ENCODE measurements at regions not wholly inside any gene's neighbourhood (a gene's known extent, or its start where the extent isn't known, plus 50 kb on each side); places are given as distances from the start of the nearest gene placed in this dataset.

DNA sequence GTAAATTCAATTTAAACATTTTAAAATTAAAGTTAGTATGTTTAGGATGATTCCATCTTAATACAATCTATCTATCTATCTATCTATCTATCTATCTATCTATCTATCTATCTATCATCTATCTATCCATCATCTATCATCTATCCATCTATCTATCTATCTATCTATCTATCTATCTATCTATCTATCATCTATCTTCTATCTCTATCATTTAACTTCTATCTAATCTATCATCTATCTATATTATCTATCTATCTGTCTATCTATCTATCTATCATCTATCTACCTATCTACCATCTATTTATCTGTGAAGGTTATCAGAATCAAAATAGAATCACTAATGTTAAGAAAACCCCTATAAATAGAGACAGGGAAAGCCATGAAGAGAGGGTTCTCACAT, 78.3 kb downstream of the RAMP3 start:
- no peak for DNase-seq

DNA sequence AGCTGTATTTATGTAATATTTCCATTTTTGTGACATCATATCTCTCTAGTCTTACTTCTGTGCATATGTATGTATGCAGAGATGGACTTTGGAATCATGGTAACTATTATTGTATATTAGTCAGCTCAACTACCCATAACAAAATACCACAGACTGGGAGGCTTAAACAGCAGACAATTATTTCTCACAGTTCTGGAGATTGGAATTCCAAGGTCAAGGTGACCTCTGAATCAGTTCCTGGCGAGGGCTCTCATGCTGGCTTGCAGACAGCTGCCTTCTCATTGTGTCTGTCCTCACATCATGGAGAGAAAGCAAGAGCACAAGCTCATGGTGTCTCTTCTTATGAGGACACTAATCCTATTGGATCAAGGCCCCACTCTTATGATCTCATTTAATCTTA, 79.1 kb downstream of the RAMP3 start:
- DNase-seq = no peak

DNA sequence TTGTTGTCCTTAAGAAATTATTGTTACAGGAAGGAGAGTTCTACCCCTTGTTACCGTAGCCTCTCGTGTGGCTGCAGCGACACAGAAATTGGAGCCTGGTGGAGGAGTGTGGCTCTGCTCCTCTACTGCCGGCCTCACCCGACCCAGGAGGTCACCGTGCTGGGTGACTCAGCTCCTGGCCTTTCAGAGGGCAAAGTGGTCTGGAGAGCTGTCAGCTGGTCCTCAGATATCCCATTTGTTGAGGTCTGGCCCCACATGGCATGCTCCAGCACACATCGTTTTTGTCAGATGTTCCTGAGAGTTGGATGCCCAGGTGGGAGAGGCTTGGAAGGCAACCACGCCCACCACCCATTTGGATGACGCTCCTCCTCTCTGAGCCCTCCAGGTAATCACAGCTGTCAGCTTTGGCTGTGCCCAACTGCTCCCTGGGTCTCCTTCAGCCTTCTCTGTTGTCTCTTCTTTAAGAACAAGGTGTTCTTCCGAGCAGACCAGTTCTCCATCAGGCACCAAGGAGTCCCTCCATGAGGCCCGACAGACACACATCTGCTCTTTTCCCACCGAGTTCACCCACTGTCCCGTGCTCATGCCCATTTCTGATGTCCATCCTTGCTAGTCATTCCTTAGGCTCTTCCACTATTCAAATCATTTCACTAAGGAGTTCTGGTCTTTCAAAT, 80.3 kb downstream of the RAMP3 start:
- DNase-seq = no peak

DNA sequence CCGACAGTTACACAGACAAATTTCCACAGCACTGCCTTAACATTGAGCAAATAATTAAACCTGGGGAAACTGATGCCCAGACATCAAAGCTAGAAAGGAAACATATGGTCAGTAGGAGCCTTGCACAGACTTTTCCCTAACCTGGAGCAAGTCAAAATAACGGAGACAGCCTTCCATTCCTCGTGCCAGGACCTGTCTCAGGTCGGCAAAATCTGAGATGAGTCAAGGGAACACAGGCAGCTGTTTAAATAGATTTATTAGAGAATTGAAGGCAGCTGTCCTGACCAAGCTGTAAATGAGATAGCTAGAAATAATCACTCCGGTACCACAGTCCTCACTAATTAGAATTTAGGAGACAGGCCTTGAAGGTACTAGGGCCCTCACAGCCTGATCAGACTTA, 81.2 kb downstream of the RAMP3 start:
- no peak for DNase-seq

DNA sequence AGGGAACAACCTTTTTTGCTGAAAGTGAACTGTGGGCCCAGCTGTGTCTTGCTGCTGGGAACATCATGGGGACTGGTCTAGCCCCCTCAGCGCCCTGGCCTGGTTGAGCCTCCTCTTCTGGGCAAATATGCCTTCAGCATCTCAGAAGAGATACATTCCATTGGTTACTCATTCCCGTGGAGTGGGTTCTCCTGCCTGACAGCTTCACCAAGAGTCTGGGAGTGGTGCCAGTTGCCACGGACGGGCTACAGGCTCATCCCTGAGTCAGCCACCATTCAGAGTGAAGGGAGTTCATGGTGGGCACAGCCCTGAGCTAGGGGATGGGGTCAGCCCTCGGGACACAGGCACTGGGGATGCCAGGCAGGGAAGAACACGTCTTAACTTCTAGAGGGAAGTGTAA, 81.9 kb downstream of the RAMP3 start:
- no peak for DNase-seq

DNA sequence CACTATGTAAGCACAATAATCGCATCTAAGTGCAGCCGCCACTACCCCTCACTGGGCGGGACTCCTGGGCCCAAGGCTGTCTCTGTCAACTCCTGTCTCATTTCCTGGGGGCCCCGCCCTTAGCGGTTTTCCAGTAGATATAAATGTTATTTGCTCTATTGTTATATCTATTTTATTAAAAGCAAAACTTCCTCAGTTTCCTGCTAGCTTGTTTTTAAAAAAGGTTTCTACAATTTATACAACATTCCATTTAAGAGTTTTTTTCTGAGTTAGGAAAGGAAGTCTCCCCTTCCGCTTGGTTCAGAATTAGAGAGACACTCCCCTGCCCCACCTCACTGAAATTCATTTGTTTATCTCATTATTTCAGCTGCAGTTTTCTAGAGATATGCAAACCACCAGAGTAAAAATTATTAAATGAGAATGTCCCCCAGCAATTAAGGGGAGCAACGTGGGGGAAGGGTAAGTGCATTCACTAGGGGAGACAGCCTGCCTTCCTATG, 82.7 kb downstream of the RAMP3 start:
- DNase-seq = no peak

DNA sequence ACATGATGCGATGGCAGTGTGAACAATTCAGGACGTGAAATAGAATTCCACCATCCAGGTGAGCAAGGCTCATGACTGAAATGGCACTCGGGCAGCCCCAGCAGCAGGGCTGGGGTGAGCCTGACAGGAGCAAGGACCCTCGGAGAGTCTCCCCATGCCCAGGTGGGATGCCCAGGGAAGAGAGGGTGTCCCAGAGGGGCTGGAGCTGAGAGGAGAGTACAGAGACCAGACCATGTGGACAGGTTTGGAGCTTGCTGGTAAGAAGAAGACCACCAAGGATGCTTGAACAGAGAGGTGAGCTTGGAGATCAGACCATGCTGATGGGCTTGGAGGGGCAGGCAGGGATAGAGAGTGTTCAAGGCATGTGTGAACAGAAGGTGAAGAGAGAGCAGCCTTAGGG, 83.3 kb downstream of the RAMP3 start:
- no peak for DNase-seq

DNA sequence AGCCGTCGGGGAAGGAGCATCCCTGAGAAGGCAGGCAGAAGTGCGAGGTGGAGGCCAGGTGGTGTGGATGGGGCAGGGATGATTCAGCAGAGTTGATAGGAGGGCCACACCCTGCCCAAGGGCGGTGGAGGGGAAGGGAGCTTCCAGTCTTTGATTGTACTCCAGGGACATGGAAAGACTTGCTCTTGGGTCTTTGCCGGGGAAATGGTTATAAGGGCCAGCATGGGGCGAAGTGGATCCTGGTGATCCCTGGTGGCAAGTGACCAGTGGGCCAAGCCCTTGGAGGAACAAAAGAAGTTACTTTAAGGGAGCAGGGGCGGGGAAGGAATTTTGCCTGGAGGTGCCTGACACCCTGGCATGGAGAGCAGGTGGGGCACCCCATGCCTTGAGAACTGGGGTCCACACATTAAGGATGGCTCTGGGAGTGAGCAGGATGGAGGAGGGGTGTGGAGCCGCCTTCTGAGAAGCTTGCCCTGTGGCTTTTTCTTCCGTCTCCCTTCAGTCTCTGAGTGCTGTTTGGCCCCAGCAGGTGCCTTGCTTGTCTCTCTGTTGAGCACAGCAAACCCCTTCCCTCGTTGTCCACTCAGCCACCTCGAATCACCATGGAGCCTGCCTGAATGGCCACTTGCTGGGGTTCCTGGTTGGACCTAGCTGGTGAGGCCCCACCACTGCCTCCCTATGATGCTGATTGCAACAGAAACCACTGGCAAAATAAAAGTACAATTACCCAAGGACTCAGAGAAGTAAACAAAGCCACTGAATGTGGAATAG, 83.9 kb downstream of the RAMP3 start:
- no peak for DNase-seq

DNA sequence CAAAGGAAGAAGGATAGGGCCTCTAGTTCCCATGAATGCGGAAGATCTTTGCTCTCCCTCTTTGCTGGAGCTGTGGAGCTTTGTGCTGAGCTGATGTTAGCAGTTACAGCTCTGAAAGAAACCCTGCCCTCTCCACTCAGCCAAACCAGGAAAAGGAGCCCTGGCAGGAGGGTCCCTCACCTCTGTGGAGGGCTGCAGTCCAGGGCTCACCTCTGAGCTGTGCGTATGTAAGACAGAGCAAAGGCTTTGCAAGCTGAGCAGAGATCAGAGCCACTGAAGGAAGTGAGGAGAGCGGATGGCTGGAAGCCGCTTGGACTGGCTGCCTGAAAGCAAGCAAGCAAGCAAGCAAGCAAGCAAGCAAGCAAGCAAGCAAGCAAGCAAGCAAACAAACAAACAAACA, 84.7 kb downstream of the RAMP3 start:
- no peak for DNase-seq

DNA sequence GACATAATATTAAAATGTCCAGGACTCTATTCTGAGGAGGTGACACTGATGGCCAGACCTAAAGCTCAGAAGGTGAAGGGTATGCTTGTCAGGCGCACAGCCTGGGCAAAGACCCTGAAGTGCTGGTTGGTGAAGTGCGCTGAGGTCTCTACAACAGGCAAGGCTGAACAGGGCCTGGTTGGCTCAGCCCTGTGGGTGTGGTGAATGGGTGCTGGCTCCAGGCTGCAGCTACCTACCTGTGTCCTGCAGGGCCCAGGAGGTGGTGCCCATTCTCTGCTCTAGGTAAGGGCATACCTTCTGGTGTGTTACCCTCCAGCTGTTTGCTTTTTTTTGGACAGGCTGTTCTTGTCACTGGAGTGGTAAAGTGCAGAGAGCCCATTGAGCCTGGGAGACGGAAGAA, 85.1 kb downstream of the RAMP3 start:
- no peak for DNase-seq

DNA sequence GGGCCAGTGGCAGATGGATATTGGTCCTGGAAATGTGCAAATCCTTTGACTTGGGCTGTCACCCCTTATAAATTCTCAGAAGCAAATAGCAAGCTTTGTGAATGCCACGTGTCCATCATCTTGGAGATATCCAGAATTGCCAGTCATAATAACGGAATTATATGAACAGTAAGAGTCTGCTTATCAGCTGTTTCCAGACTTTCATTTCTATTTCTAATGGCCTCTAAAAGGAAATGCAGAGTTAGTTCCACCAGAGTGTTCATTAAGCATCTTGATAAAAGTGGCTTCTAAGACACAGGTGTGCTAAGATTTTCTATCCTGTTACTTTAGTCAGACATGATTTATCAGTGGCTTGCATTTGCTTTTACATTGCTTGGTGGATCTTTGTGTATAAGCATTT, 87.4 kb downstream of the RAMP3 start:
- no peak for DNase-seq

DNA sequence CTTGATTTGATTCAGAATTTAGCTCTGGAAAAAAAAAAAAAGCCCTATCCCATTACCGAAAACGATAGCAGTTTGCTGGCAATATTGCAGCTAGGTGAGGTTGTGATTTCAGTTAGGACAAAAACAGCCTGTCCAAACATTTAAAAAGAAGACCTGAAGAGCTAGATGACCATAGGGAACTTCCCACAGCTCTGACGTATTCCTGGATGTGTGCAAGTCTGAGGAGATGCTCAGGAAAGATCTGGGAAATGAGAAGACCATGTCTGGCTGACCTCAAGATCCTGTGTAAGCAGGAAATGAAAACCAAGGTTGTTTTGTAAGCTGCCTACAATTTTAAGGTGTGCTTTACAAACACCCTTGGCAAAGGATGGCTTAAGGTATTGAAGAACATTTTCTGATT, 88.7 kb downstream of the RAMP3 start:
- no peak for DNase-seq

DNA sequence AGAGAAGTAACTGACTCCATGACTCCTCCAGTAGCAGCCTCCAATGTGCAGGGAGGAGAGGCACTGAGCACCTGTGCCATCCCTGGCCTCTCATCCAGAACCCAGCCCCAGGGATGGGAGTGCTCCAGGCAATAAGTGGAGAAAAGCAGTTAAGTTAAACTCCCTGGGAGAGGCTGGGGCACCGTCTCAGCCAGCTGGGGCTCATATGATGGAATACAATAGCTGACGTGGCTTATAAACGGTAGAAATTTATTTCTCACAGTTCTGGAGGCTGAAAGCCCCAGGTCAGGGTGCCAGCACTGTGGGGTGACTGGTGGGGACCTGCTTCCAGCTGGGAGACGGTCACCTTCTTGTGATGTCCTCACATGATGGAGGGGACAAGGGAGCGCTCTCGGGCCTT, 94.7 kb downstream of the RAMP3 start:
- no peak for DNase-seq

DNA sequence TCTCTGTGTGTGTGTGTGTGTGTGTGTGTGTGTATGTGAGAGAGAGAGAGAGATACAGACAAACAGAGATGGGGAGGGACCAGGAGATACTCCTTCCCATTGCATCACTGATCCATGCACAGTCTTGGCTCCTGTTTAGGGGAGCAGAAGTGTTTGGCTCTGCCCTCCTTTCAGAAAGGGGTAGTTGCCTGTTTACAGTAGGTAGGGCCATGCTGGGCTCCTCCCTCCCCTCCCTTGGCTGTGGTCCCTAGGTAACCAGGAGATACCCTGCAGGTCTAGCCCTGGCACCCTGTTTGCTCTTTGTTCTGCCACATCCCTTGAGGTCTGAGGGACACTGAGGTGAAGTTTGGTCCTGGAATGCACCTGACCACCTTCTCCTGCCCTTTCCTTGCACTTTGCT, 95.3 kb downstream of the RAMP3 start:
- DNase-seq = no peak

DNA sequence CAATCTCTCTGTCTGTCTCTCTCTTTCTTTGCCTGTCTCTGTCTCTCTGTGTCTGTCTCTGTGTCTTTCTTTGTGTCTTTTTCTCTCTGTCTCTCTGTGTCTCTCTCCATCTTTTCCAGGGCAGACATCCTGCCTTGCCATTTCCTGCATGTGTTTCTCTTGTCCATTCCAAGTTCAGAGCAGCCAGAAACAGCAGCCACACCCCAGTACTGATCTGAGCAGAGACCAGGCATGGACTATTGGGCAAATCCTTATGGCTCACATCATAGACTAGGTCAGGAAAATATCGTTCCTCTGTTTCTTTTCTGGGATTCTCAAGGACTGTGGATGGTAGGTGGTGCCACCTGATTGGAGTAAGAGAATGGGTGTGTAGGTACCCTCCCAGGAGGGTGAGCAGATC, 95.8 kb downstream of the RAMP3 start:
- DNase-seq = no peak

DNA sequence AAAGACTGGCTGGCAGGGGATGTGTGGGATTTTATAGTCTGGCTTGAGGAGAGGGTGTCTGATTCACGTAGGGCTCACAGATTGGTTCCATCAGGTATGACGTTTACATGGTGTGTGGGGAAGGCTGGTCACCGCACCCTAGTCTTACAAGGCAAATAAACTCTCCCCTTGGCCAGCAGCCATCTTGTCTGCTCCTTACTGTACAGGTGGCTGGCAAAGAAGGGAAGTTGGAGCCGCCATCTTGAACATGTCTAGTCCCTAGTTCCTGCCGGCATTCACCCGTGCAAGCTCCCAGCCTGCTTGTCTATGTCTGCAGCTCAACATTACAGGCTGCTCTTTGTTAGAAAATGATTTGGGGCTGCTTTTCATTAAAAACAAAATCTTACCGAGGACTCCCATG, 97.6 kb downstream of the RAMP3 start:
- no peak for DNase-seq

DNA sequence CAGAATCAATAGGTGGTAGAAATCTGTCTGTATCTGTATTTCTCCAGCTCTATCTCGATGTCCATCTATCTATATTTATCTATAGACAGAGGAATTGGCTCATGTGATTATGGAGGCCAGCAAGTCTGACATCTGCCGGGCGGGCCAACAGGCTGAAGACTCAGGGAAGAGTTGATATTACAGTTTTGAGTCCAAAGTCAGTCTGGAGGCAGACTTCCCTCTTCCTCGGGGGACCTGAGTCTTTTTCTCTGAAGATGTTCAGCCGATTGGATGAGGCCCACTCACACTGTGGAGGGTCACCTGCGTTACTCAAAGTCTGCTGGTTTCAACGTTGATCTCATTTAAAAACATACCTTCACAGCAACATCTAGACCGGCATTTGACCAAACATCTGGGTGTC, 98.7 kb downstream of the RAMP3 start:
- no peak for DNase-seq

DNA sequence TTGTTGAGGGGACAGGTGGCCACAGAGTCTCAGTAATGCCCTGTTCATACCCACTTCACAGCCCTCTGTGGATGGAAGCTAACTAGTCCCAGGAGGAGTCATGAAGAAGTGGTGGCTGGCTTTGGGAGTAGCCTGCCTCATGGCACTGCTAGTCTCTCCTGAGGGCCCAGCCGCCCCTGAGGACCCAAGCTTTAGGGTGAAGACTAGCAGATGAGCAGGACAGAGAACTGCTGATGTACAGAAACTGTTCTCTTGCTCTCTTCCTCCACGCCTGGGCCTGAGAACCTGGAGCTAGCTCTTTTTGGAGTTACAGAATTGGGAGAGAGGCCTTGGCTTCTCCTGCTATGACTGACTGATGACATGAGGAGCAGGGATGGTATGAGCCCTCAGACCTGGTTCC, 99.2 kb downstream of the RAMP3 start:
- DNase-seq = no peak

DNA sequence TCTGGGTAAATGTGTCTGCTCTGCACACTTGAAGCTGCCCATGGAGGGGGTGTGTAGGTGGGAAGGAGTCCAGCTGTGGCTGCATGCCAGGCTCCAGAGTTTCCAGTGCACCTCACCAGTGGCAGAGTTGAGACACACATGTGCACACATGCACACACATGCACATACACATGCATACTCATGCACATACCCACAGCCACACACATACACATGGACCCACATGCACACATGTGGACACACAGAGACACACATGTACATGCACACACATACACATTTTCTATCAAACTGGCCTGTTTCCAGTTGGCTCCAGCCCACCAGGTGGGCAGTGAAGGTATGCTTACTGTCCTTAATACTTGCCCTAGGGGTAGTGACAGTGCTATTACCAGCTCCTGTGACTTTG, 99.7 kb downstream of the RAMP3 start:
- DNase-seq = no peak

DNA sequence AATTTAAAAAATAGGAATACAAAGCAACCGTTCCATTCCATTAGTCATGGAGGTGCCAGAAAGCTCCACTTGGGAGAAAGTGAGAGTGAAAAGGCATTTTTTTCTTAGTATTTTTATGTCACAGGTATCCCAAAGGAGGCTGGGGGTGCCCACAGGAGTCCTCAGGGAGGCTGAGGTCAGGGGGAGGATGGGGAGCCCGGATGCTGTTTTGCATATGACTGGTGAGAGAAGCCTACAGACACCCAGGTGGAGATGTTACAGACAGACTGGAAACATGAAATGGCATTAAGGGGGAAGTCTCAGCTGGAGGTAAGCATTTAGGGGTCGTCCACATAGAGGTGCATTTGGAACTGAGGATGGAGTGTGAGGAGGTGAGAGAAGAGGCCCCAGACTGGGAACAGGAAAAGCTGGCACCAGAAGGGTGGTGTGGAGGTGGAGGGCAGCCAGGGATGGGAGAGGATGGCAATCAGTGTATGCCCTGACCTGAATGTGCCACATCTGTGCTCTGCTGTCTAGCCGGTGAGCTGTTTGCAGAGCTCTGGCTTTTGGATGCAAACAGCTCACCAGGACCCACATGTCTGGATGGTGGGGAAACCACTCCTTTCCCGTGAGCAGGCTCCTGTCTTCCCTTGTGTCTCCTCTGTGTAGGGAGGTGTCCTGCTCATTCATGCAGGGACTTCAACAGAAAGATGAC, 101.1 kb downstream of the RAMP3 start:
- DNase-seq = no peak

DNA sequence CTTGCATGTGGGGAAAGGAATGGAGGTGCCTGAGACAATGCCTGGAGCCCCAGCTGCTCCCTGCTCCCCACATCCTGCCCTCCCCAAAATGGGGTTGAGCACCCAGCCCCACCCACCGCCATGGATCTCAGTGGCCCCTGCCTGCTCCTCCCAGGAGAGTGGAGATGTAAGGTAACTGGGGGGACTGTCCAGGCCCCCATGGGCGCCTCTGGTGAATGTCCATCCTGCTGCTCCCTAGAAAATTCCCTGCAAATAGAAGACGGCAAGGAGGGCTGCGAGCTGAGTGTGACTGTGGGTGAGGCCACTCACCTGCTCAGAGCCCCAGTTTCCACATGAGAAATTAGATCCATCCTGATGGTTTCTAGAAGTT, 101.6 kb downstream of the RAMP3 start:
- no peak for DNase-seq

DNA sequence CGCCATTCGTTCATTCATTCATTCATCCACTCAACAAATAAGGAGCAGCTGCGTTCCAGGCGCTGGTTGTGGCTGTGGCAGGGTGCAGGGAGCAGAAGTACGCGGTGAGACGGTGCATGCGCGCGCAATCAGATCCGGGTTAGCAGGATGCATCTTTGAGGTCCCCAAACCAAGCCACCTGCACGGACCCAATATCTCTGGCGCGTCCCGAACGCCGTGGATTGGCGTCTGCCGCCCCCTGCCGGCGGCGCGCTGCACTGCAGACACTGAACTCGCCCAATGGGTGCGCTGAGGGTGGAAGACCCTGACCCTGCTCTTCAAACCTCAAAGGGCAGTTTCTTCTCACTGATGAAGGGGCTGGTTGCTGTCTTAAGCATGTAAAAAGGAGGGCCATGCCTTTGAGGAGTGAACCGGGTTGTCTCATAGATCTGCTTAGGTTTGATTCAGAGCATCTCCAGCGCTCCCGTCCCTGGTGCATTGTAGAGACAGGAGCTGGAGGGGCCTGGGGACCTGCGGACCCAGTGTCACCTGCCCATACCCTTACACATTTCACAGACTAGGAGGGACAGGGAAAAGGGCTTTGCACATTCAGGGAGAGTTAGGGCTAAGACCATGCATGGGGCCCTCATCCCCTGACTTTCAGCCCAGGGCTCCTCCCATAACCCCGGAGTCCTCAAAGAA, 102.5 kb downstream of the RAMP3 start:
- DNase-seq = peak; percentile 4

DNA sequence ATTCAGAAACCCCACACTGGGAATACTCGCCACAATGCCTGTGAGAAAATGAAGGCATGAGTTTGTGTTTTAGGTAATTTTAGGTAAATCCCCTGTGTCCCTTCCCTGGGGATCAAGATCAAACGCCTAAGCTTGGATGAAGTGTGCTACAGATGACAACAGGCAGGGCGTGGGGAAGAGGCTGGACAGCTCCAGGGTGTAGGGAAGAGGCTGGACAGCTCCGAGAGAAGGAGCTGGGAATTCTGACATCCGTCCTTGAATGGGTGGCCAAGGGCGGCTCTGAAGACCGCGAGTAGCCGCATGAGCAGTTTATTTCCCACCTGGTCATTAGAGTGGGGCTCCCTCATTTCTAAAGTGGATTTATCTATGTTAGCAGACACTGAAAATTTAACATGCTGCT, 109.7 kb downstream of the RAMP3 start:
- no peak for DNase-seq

DNA sequence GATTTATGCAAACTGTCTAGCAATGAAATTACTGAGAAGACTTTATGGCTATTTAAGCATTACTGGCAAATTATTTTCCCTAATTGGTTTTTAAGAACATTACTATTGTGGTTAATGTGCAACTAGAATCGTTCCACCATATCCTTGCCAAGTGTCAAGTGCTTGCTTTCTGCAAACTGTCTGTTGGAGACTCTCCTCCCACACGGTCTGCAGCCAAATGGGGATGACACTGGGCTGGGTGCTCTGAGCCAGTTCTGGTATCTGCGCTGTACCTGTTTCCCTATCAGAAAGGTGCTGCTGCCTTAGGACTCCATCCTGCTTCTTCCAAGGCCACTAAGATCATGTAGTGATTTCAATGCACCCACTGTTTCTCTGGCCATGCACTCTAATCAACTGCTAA, 110.4 kb downstream of the RAMP3 start:
- DNase-seq = peak; percentile 50

All from NCI-H345 (cell line).